MM.1S (cell line): ENCODE measurements at regions not wholly inside any gene's neighbourhood (a gene's known extent, or its start where the extent isn't known, plus 50 kb on each side); places are given as distances from the start of the nearest gene placed in this dataset.
"Not testable (repeated sequence)": the region's sequence is repeated elsewhere in the genome, so short reads cannot be mapped to it uniquely, and the experiment has no call there.

Source experiments
- DNase-seq: peaks from one replicate; pipeline ENCODE4 v3.0.0-alpha.2; 2015
- H2AFZ ChIP-seq: fragments of 300-600 bp; sonication (generic); 2 replicates; pipeline ENCODE4 v1.6.0; 2016; ENCODE audit warnings: antibody characterized with exemption, low read length
- H3F3A ChIP-seq: fragments of 300-600 bp; sonication (generic); 2 replicates; pipeline ENCODE4 v1.6.1; 2016; ENCODE audit warnings: mild to moderate bottlenecking, antibody characterized with exemption, low read length, moderate library complexity, mixed read lengths; ENCODE audit not compliant: insufficient read depth
- H3K27ac ChIP-seq: fragments of 300-600 bp; sonication (generic); 2 replicates; pipeline ENCODE4 v1.5.1; 2016; ENCODE audit warnings: mild to moderate bottlenecking, low read length
- H3K27me3 ChIP-seq: fragments of 300-600 bp; sonication (generic); replicated peaks from 2 replicates; pipeline ENCODE4 v1.6.0; 2016; ENCODE audit warnings: low read length; ENCODE audit not compliant: insufficient read depth
- H3K36me3 ChIP-seq: fragments of 300-600 bp; sonication (generic); replicated peaks from 2 replicates; pipeline ENCODE4 v1.6.1; 2016; ENCODE audit warnings: mild to moderate bottlenecking, low read length, mixed read lengths; ENCODE audit not compliant: insufficient read depth
- H3K4me1 ChIP-seq: fragments of 300-600 bp; sonication (generic); 2 replicates; pipeline ENCODE4 v1.6.1; 2016; ENCODE audit warnings: low read length, mixed read lengths
- H3K4me2 ChIP-seq: fragments of 300-600 bp; sonication (generic); 2 replicates; pipeline ENCODE4 v1.6.0; 2016; ENCODE audit warnings: low read depth, low read length
- H3K4me3 ChIP-seq: fragments of 300-600 bp; sonication (generic); 2 replicates; pipeline ENCODE4 v1.5.1; 2016; ENCODE audit warnings: low read length, mixed read lengths
- H3K79me2 ChIP-seq: fragments of 300-600 bp; sonication (generic); 2 replicates; pipeline ENCODE4 v1.6.1; 2016; ENCODE audit warnings: mixed run types, low read length, mixed read lengths
- H3K9ac ChIP-seq: fragments of 300-600 bp; sonication (generic); 2 replicates; pipeline ENCODE4 v1.6.1; 2016; ENCODE audit warnings: low read length, mixed read lengths
- H3K9me2 ChIP-seq: fragments of 300-600 bp; sonication (generic); replicated peaks from 2 replicates; pipeline ENCODE4 v1.6.1; 2016; ENCODE audit warnings: mild to moderate bottlenecking, low read length, mixed read lengths; ENCODE audit not compliant: insufficient read depth
- H3K9me3 ChIP-seq: fragments of 300-600 bp; sonication (generic); replicated peaks from 2 replicates; pipeline ENCODE4 v1.6.1; 2016; ENCODE audit warnings: mild to moderate bottlenecking, low read length, mixed read lengths; ENCODE audit not compliant: insufficient read depth
- H4K20me1 ChIP-seq: fragments of 300-600 bp; sonication (generic); 2 replicates; pipeline ENCODE4 v1.6.1; 2016; ENCODE audit warnings: mild to moderate bottlenecking, low read length, moderate library complexity, mixed read lengths; ENCODE audit not compliant: insufficient read depth
- EZH2 ChIP-seq: fragments of 300-600 bp; sonication (generic); optimal IDR thresholded peaks from 2 replicates; pipeline ENCODE3; 2017; ENCODE audit warnings: low read depth, mild to moderate bottlenecking, antibody characterized with exemption, low read length, mixed read lengths
- EZH2phosphoT487 ChIP-seq: fragments of 300-600 bp; sonication (generic); IDR thresholded peaks from 2 replicates; pipeline ENCODE4 v1.6.1; 2018; ENCODE audit warnings: antibody characterized with exemption, low read length
- TF ChIP-seq, protein P1 (sequence below): fragments of 300-600 bp; sonication (generic); IDR thresholded peaks from 2 replicates; pipeline ENCODE4 v1.5.1; 2016; ENCODE audit warnings: antibody characterized with exemption, low read length, mixed read lengths

DNA sequence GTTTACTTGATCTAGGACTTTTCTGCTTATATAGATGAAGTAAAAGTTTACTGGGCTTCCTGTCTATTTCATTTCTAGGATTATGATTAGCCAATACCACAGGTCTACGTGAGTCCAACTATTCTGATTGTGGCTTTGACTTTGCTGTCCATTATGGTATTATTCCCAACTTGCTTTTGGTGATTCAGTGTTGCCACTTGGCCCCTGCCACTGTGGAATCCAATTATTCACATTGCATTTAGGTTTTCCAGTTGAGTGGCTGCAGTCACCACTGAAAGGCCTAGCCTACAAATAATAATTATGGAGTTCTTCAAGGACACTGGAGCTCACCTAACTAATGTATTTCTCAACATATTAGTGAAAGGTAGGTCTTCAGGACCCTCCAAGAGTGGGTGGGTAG is 574.3 kb upstream of the USP24 start:
- Histone ChIP-seq H3K9me2 (no peaks in the 10 kb centered on the region), H3K4me2 (no peak overlapping the region), H3K4me3 (no peak overlapping the region), H3K4me1 (no peaks in the 10 kb centered on the region), H4K20me1 (no peaks in the 10 kb centered on the region), H3K27ac (no peak overlapping the region), H3K27me3 (no peaks in the 10 kb centered on the region), H2AFZ (no peak overlapping the region), H3K36me3 (no peaks in the 10 kb centered on the region), H3K9me3 (no peaks in the 10 kb centered on the region), H3K9ac (no peak overlapping the region), H3F3A (no peaks in the 10 kb centered on the region), H3K79me2 (no peaks in the 10 kb centered on the region)
- no peak for DNase-seq
- no peak for TF ChIP-seq EZH2phosphoT487
- no peak for TF ChIP-seq EZH2
- TF ChIP-seq, protein P1, sequence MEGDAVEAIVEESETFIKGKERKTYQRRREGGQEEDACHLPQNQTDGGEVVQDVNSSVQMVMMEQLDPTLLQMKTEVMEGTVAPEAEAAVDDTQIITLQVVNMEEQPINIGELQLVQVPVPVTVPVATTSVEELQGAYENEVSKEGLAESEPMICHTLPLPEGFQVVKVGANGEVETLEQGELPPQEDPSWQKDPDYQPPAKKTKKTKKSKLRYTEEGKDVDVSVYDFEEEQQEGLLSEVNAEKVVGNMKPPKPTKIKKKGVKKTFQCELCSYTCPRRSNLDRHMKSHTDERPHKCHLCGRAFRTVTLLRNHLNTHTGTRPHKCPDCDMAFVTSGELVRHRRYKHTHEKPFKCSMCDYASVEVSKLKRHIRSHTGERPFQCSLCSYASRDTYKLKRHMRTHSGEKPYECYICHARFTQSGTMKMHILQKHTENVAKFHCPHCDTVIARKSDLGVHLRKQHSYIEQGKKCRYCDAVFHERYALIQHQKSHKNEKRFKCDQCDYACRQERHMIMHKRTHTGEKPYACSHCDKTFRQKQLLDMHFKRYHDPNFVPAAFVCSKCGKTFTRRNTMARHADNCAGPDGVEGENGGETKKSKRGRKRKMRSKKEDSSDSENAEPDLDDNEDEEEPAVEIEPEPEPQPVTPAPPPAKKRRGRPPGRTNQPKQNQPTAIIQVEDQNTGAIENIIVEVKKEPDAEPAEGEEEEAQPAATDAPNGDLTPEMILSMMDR: no peak

- Histone ChIP-seq H3K4me2 (no peak overlapping the region), H3K9me2 (no peaks in the 10 kb centered on the region)
- TF ChIP-seq EZH2phosphoT487: no peak
- no peak for TF ChIP-seq EZH2
- TF ChIP-seq, protein P1: no peak
Measured at GRCh38 chr1:55786396-55786795, 571.2 kb upstream of the USP24 start.

GRCh38 chr1:55784941-55785450 is 569.8 kb upstream of the USP24 start:
- DNase-seq, H3K4me1 ChIP-seq, H2AFZ ChIP-seq, H3K36me3 ChIP-seq, H3K4me2 ChIP-seq, H3F3A ChIP-seq, H3K9ac ChIP-seq, H4K20me1 ChIP-seq, H3K9me3 ChIP-seq, H3K9me2 ChIP-seq, H3K27ac ChIP-seq, H3K79me2 ChIP-seq, H3K27me3 ChIP-seq, H3K4me3 ChIP-seq: not testable (repeated sequence)

More at GRCh38 chr1:55786396-55786795, 571.2 kb upstream of the USP24 start:
- Histone ChIP-seq H2AFZ (no peak overlapping the region), H4K20me1 (no peaks in the 10 kb centered on the region), H3F3A (no peaks in the 10 kb centered on the region), H3K4me1 (no peaks in the 10 kb centered on the region), H3K79me2 (no peaks in the 10 kb centered on the region), H3K27me3 (no peaks in the 10 kb centered on the region), H3K4me3 (no peak overlapping the region), H3K9me3 (no peaks in the 10 kb centered on the region), H3K36me3 (no peaks in the 10 kb centered on the region), H3K27ac (no peak overlapping the region), H3K9ac (no peak overlapping the region)
- DNase-seq: no peak

- Histone ChIP-seq H3K27me3 (no peaks in the 10 kb centered on the region), H4K20me1 (no peaks in the 10 kb centered on the region), H3F3A (no peaks in the 10 kb centered on the region), H3K4me2 (no peak overlapping the region), H3K27ac (no peak overlapping the region), H3K4me3 (no peak overlapping the region), H2AFZ (no peak overlapping the region), H3K4me1 (no peaks in the 10 kb centered on the region), H3K9ac (no peak overlapping the region), H3K9me3 (no peaks in the 10 kb centered on the region), H3K79me2 (no peaks in the 10 kb centered on the region), H3K9me2 (no peaks in the 10 kb centered on the region), H3K36me3 (no peaks in the 10 kb centered on the region)
- no peak for DNase-seq
- TF ChIP-seq EZH2phosphoT487 (no peak), EZH2 (no peak)
- TF ChIP-seq, protein P1: no peak
Measured at GRCh38 chr1:55781944-55782482, 566.8 kb upstream of the USP24 start.
